GM11168 (cell line): ENCODE measurements at regions not wholly inside any gene's neighbourhood (a gene's known extent, or its start where the extent isn't known, plus 50 kb on each side); places are given as distances from the start of the nearest gene placed in this dataset.

Experiments used
- in situ Hi-C: fragments of 300-500 bp; cut with MboI; formaldehyde crosslinking; loops from one replicate; pipeline ENCODE4 v1.12.0; 2022; ENCODE audit warnings: low sequenced_read_pairs; ENCODE audit not compliant: unreplicated experiment

DNA sequence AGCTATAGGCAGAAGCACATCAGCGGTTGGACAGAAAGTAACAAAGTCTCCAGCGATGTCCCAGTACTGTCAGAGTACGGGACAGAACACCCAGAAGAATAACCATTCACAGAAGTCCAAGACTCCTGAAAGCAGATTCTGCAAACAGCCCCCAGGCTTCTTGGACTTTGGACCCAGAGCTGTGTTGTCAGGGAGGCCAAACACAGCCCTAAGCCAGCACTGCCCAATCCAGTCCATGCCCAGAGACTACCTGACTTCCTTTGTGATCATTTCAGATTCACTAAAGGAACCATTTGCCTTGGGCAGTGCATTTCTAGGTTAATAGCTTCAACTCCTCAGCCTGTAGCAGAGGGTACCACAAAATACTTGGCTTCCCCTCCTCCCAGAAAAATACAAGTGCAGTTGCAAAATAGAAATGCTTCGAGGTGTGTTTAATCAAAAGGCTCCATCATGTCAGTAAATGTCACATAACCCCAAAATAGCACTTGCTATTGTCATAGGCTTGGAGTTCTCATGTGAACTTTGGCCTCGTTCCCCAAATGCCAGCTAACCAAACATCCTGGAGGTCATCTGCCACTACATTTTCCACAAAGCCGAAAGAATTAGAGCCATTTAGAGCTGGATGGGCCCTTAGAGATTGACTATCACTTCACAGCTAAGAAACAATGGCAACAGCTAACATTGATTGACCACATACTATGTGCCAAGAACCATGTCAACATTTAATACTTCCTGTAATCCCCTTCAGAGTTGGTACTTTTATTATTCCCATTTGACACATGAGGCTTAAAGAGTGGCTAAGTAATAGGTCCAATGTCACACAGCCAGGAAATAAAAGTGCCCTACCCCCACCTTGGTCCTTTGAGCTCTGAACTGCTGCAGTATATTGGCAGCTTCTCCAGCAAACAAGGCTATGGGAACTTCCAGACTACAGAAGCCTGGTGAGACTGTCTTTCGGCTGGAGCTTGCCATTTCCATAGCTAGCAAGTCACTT lies 329.9 kb downstream of the FOXO1 start:
- in situ Hi-C loops = no loop called here

GRCh38 chr13:40337651-40338050 lies 328.8 kb downstream of the FOXO1 start:
- in situ Hi-C loops = no loop called here

GRCh38 chr13:40338217-40338616 lies 328.2 kb downstream of the FOXO1 start:
- in situ Hi-C loops = no loop called here

GRCh38 chr13:40340368-40341095 lies 325.9 kb downstream of the FOXO1 start:
- in situ Hi-C loops = no loop called here

- in situ Hi-C loops = no loop called here
These were observed 325.4 kb downstream of the FOXO1 start for GRCh38 chr13:40341096-40341471.

DNA sequence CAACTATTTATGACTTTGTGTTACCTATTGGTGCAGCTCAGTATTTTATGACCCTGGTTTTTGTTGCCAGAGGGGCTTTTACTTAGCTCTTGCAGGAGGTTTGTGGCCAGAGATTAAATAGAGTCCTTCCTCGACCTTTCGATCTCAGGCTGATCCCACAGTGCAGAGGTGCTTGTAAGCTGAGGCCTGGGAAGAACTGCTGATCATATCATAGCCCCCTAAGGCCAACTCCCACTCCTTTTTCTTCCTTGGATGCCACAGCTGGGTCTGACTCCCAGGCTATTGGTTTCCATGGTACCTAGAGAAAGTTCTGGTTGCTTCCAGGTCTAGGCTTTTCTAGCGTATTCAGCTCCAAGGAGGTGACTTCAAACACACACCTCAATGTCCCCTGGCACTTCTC lies 324.9 kb downstream of the FOXO1 start:
- in situ Hi-C loops = no loop called here

DNA sequence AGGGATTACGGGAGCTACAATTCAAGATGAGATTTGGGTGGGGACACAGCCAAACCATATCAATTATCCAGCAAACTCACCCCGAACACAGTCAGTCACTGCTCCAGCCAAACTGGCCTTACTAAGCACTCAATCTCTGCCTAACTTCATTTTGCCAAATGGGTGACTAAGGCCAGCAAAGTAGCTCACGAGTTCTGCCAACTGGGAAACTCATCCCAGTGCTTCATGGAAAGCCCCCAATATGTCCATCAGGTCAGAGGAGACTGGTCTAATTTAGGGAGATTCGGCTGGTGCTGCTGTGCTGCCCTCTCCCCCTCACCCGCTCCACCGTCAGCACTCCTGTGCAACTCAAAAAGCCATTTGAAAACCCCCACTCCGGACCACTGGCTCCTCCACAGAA lies 324.0 kb downstream of the FOXO1 start:
- in situ Hi-C loops = no loop called here

- in situ Hi-C loops = no loop called here
These were observed 323.5 kb downstream of the FOXO1 start for GRCh38 chr13:40342901-40343300.

DNA sequence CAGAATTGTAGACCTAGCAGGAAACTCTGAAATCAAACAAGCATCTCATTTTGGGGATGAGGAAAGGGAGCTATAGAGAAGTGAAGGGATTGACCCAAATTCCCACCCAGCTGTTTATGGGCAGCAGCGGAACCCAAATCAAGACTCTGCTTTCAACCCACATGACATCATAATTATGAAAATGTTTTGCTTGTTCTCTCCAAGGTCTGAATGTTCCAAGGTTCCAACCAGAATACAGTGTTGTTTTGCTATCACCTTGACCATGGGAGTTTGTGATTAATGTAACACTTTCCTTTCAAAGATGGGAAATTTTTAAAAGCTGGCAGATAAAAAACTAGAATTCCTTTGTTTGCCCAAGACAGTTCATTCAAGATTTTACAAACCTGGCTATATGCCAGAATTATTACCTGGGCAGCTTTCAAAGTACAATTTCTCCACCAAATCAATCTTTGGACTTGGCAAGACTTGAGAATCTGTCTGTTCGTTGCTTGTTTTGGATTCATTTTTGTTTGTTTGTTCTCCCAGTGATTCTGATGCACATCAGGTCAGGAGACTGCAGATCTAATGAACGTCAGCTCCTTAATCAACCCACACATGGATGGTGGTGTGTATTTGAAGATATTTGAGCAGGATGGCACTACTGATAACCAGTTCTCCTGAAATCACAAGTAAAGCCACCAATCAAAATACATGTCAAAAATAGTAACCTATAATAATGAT lies 322.7 kb downstream of the FOXO1 start:
- in situ Hi-C loops = no loop called here

GRCh38 chr13:40344270-40345148 lies 321.9 kb downstream of the FOXO1 start:
- in situ Hi-C loops = no loop called here

DNA sequence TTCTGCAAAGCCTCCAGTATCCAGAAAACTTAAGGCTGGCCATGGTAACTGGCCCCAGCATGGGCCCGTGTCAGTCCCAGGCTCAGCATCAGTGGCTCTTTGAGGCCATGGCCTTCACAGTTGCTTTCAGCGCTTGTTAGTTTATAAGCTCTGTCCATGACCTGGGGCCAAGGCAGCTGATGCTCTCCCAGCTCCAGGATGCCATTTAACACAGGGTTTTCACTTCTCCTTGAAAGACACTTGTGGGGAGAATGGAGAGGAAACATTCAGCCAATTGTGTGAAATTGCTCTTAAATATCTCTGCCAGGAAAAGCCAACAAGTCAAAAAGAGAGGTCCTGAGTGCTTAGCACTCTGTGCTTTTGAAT lies 321.3 kb downstream of the FOXO1 start:
- in situ Hi-C loops = no loop called here

GRCh38 chr13:40345654-40346372 lies 320.6 kb downstream of the FOXO1 start:
- in situ Hi-C loops = no loop called here

- in situ Hi-C loops = no loop called here
These were observed 319.8 kb downstream of the FOXO1 start for GRCh38 chr13:40346592-40346991.

- in situ Hi-C loops = no loop called here
These were observed 318.3 kb downstream of the FOXO1 start for GRCh38 chr13:40348096-40348679.

DNA sequence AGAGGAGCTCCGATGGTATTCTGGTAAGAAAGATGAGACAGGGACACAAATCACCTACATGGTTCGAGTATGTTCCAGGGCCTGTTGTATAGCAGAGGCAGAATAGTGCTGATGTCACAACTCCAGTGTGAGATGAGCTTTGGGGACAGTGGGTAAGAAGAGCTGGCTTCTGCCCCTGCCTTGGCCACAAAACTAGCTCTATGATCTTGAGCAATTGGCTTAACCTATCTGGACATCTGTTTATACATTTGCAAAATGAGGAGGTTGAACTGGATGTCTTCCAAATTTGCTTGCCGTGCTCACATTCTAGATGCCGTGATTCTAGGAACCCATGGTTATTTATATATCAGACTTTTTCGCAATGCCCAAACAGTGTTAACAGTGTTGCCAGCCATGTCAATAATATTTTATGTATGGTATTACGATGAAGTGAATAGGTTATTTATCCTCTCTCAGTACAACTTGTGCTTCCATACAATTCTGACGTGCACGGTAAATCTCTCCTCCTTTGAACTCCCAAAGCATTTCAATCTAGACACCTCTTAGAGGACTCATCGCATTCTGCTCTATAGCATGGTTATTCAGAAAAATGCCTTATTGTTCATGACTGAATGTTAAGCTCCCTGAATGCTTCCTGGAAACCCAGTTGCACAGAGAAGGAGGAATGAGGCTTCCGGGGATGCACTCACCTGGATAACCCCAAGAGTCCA lies 316.0 kb downstream of the FOXO1 start:
- in situ Hi-C loops = no loop called here

DNA sequence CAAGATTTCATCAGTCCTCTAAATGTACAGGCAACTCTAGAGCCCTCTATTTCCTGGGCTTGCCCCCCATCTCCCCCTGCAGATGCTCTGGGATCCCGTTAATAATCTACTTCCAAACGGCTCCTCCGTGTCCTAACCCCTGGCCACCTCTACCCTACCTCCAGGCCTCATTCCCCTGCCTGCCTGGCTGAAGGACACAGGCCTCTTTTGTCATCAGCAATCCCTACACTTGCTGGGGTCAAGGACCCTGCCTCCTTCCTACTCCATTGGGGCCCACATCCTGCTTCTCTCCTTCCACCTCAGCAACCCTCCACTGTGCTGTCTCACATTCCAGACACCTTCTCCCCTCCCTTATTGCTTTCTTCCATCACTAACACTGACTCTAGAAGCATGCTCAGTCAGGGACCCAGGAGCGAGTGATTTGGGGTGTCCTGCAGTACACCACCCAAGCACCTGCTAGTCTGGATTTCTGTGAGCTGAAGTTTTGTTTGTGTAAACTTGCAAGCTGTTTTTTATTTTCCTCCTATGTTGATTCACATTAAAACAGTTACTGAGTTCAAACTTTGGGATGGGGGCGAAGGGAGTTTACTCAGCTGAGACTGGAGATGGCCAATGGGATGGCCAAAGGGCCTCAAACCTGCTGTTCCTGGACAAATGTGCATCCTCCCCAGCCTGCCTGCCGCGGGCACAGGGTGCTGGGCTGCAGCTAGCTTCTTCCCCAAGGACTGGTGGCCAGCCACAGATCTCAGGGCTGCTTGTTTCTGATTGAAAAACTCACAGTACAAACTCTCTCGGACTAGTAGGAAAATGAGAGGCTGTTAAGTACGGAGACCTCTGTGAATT lies 314.7 kb downstream of the FOXO1 start:
- in situ Hi-C loops = no loop called here

DNA sequence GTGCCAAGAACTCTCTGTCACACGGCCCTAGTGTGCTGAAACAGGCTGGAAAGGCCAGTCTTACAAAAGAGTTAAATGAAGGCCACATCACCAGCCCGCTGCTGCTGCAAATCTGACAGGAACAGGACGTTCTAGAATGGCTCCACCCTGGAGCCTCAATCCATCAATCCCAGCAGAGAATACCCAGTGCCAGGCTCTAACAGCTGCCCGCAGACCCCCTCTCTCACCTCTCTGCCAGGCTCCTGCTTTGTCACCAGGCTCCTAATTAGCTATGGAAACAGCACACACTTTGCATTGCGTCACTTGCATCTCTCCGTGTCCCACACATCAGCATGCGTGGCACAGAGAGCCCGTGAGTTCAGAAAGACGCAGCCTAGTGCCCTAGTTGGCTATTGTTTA lies 314.1 kb downstream of the FOXO1 start:
- in situ Hi-C loops = no loop called here
